ENCODE measurements at regions not wholly inside any gene's neighbourhood (a gene's known extent, or its start where the extent isn't known, plus 50 kb on each side); places are given as distances from the start of the nearest gene placed in this dataset.

- no peak for DNase-seq
These were observed 384.2 kb downstream of the TMX3 start for GRCh38 chr18:68330658-68331057.

- no peak for DNase-seq
These were observed 391.0 kb downstream of the TMX3 start for GRCh38 chr18:68323921-68324320.

GRCh38 chr18:68316636-68317035 lies 398.3 kb downstream of the TMX3 start:
- no peak for DNase-seq

GRCh38 chr18:68314403-68314802 lies 400.5 kb downstream of the TMX3 start:
- no peak for DNase-seq

- DNase-seq = no peak
These were observed 413.5 kb downstream of the TMX3 start for GRCh38 chr18:68301441-68301840.

- no peak for DNase-seq
These were observed 415.0 kb downstream of the TMX3 start for GRCh38 chr18:68299906-68300305.

GRCh38 chr18:68298330-68298729 lies 416.6 kb downstream of the TMX3 start:
- no peak for DNase-seq

GRCh38 chr18:68288408-68288807 lies 426.5 kb downstream of the TMX3 start:
- no peak for DNase-seq

GRCh38 chr18:68284236-68284780 lies 430.6 kb downstream of the TMX3 start:
- no peak for DNase-seq

GRCh38 chr18:68283834-68284233 lies 431.1 kb downstream of the TMX3 start:
- DNase-seq = no peak

- DNase-seq = no peak
These were observed 432.7 kb downstream of the TMX3 start for GRCh38 chr18:68282232-68282631.

- DNase-seq = no peak
These were observed 439.3 kb downstream of the TMX3 start for GRCh38 chr18:68275616-68276015.

GRCh38 chr18:68270017-68270416 lies 444.9 kb downstream of the TMX3 start:
- no peak for DNase-seq

GRCh38 chr18:68267583-68267982 lies 447.3 kb downstream of the TMX3 start:
- DNase-seq = no peak

- DNase-seq = no peak
These were observed 451.4 kb downstream of the TMX3 start for GRCh38 chr18:68263481-68263880.

- DNase-seq = no peak
These were observed 452.1 kb downstream of the TMX3 start for GRCh38 chr18:68262690-68263294.

- no peak for DNase-seq
These were observed 458.4 kb downstream of the TMX3 start for GRCh38 chr18:68256418-68257067.

GRCh38 chr18:68244786-68245185 lies 470.1 kb downstream of the TMX3 start:
- DNase-seq = no peak

- no peak for DNase-seq
These were observed 473.0 kb downstream of the TMX3 start for GRCh38 chr18:68241881-68242280.

GRCh38 chr18:68234676-68235075 lies 480.2 kb downstream of the TMX3 start:
- DNase-seq = no peak

GRCh38 chr18:68234131-68234530 lies 480.8 kb downstream of the TMX3 start:
- no peak for DNase-seq

- no peak for DNase-seq
These were observed 481.9 kb downstream of the TMX3 start for GRCh38 chr18:68233018-68233417.

GRCh38 chr18:68229351-68229750 lies 485.6 kb downstream of the TMX3 start:
- no peak for DNase-seq

- DNase-seq = no peak
These were observed 493.7 kb downstream of the TMX3 start for GRCh38 chr18:68221111-68221724.
